A549 (cell line): ENCODE measurements at regions not wholly inside any gene's neighbourhood (a gene's known extent, or its start where the extent isn't known, plus 50 kb on each side); places are given as distances from the start of the nearest gene placed in this dataset.

Experiments
- ATAC-seq, 2 experiments: fragments of 200-7000 bp in 1 of 2; fragments of >200 bp in 1 of 2; cut with Nextera tagmentation in 1 of 2; cut with Tn5 transposase in 1 of 2; 3 replicates each; pipeline versions ENCODE4 v1.8.0 to v1.9.1; 2018 to 2020; ENCODE audit warnings: mild to moderate bottlenecking in 1 of 2, moderate library complexity in 1 of 2
- CTCF ChIA-PET: fragments of 300-600 bp; sonication (Branson Sonifier 250); formaldehyde crosslinking; extraction: SDS; loops from one replicate; lab custom pipeline; 2021; ENCODE audit warnings: antibody characterized with exemption, inconsistent platforms; lab: Yijun Ruan, JAX
- POLR2A ChIA-PET: fragments of 350-600 bp; formaldehyde crosslinking; extraction: SDS; loops from one replicate; lab custom pipeline; 2021; ENCODE audit warnings: antibody characterized with exemption, inconsistent platforms; lab: Yijun Ruan, JAX
- DNase-seq, 2 experiments: peaks; one replicate each; pipeline versions ENCODE4 v3.0.0 to v3.0.0-alpha.2; 2011 to 2016; ENCODE audit warnings: low read depth in 1 of 2, low spot score in 1 of 2
- FAIRE-seq: peaks from 2 replicates; lab custom pipeline; 2011; peaks lifted over from hg19 to GRCh38; lab: Jason Lieb, UNC
- H3K27ac ChIP-seq, 2 experiments: fragments of >200 bp; sonication (Bioruptor Twin); formaldehyde crosslinking; 3 replicates each; pipeline ENCODE4 v1.5.1; 2016 to 2017
- H3K4me1 ChIP-seq: fragments of >200 bp; sonication (Bioruptor Twin); formaldehyde crosslinking; 3 replicates; pipeline ENCODE4 v1.6.1; 2016
- H3K4me2 ChIP-seq: fragments of >200 bp; sonication (Bioruptor Twin); formaldehyde crosslinking; 3 replicates; pipeline ENCODE4 v1.6.1; 2016
- H3K4me3 ChIP-seq: fragments of >200 bp; sonication (Bioruptor Twin); formaldehyde crosslinking; 3 replicates; pipeline ENCODE4 v1.5.1; 2016
- H3K9me3 ChIP-seq: fragments of >200 bp; sonication (Bioruptor Twin); formaldehyde crosslinking; 3 replicates; pipeline ENCODE4 v1.6.1; 2016
- BCL3 ChIP-seq: fragments of >200 bp; sonication (Bioruptor Twin); formaldehyde crosslinking; IDR thresholded peaks from 3 replicates; pipeline ENCODE4 v1.6.1; 2016
- BHLHE40 ChIP-seq: IDR thresholded peaks from 2 replicates; pipeline ENCODE4 v1.6.1; 2012; ENCODE audit warnings: low read depth, low read length, inconsistent platforms
- CBX2 ChIP-seq: fragments of 200-600 bp; sonication (generic); IDR thresholded peaks from 2 replicates; pipeline ENCODE4 v1.6.1; 2016; ENCODE audit warnings: low read depth, mild to moderate bottlenecking, borderline replicate concordance
- CHD2 ChIP-seq: fragments of 150-350 bp; IDR thresholded peaks from 2 replicates; pipeline ENCODE4 v1.6.1; 2014; ENCODE audit warnings: low read length; ENCODE audit not compliant: partially characterized antibody
- E2F6 ChIP-seq: IDR thresholded peaks from 2 replicates; pipeline ENCODE4 v1.6.1; 2012; ENCODE audit warnings: low read depth, borderline replicate concordance
- EHMT2 ChIP-seq: fragments of 200-600 bp; sonication (generic); IDR thresholded peaks from 2 replicates; pipeline ENCODE4 v1.6.1; 2016; ENCODE audit warnings: antibody characterized with exemption, low read depth, mild to moderate bottlenecking, moderate library complexity
- ELK1 ChIP-seq: fragments of 150-350 bp; IDR thresholded peaks from 2 replicates; pipeline ENCODE4 v1.6.1; 2014; ENCODE audit warnings: low read depth, mild to moderate bottlenecking, low read length
- FOSB ChIP-seq: fragments of 250-450 bp; sonication (Bioruptor Pico); IDR thresholded peaks from 2 replicates; pipeline ENCODE4 v1.5.0; 2020; ENCODE audit warnings: mild to moderate bottlenecking, moderate library complexity
- FOSL2 ChIP-seq, 2 experiments: fragments of 450-650 bp in 1 of 2; fragments of >200 bp in 1 of 2; sonication (Bioruptor Twin) in 1 of 2; formaldehyde crosslinking; IDR thresholded peaks; 2 replicates each; pipeline versions ENCODE4 v1.5.0 to v1.6.1; 2016 to 2020; ENCODE audit warnings: mild to moderate bottlenecking in 1 of 2, moderate library complexity in 1 of 2
- GATA3 ChIP-seq: IDR thresholded peaks from 2 replicates; pipeline ENCODE4 v1.6.1; 2012; ENCODE audit warnings: borderline replicate concordance
- HOXB5 ChIP-seq: fragments of 250-450 bp; sonication (Bioruptor Pico); IDR thresholded peaks from 2 replicates; pipeline ENCODE4 v1.5.0; 2020; ENCODE audit warnings: mild to moderate bottlenecking, moderate library complexity
- JUN ChIP-seq, 2 experiments: fragments of >200 bp; sonication (Bioruptor Twin); formaldehyde crosslinking; IDR thresholded peaks; 2 replicates in 1 of 2; 3 replicates in 1 of 2; pipeline ENCODE4 v1.6.1; 2016 to 2017
- KDM1A ChIP-seq: fragments of 200-600 bp; sonication (generic); IDR thresholded peaks from 2 replicates; pipeline ENCODE4 v1.6.1; 2016; ENCODE audit warnings: low read depth, mild to moderate bottlenecking
- MAX ChIP-seq: IDR thresholded peaks from 2 replicates; pipeline ENCODE4 v1.6.1; 2012
- MAZ ChIP-seq: fragments of 150-350 bp; IDR thresholded peaks from 2 replicates; pipeline ENCODE4 v1.6.1; 2014; ENCODE audit warnings: antibody characterized with exemption, low read depth, low read length, borderline replicate concordance
- NPAS2 ChIP-seq: fragments of 250-450 bp; sonication (Bioruptor Pico); IDR thresholded peaks from 2 replicates; pipeline ENCODE4 v1.8.0; 2022; ENCODE audit warnings: mild to moderate bottlenecking, moderate library complexity, borderline replicate concordance
- NR3C1 ChIP-seq: fragments of >200 bp; sonication (Bioruptor Twin); formaldehyde crosslinking; IDR thresholded peaks from 3 replicates; pipeline ENCODE4 v1.6.1; 2017
- PBX3 ChIP-seq: IDR thresholded peaks from 2 replicates; pipeline ENCODE4 v1.6.1; 2012
- PHF8 ChIP-seq: fragments of 200-600 bp; sonication (generic); IDR thresholded peaks from 2 replicates; pipeline ENCODE4 v1.6.1; 2016; ENCODE audit warnings: low read depth, mild to moderate bottlenecking, antibody characterized with exemption, moderate library complexity, borderline replicate concordance
- POLR2AphosphoS2 ChIP-seq: conservative IDR thresholded peaks from 2 replicates; pipeline ENCODE4 v1.6.1; 2012; ENCODE audit warnings: low read length, improper control_type of control experiment, inconsistent platforms
- RCOR1 ChIP-seq: fragments of 150-350 bp; IDR thresholded peaks from 2 replicates; pipeline ENCODE4 v1.6.1; 2014; ENCODE audit warnings: antibody characterized with exemption, low read length, low read depth
- RNF2 ChIP-seq: fragments of 200-600 bp; sonication (generic); IDR thresholded peaks from 2 replicates; pipeline ENCODE4 v1.6.1; 2016; ENCODE audit warnings: low read depth, mild to moderate bottlenecking, antibody characterized with exemption, moderate library complexity, borderline replicate concordance
- SMC3 ChIP-seq: fragments of >200 bp; sonication (Bioruptor Twin); formaldehyde crosslinking; IDR thresholded peaks from 3 replicates; pipeline ENCODE4 v1.6.1; 2018; ENCODE audit warnings: inconsistent platforms
- TP53 ChIP-seq: fragments of 250-450 bp; sonication (Bioruptor Pico); IDR thresholded peaks from 2 replicates; pipeline ENCODE4 v1.5.0; 2021; ENCODE audit warnings: mild to moderate bottlenecking, moderate library complexity
- ZSCAN20 ChIP-seq: fragments of 250-450 bp; sonication (Bioruptor Pico); IDR thresholded peaks from 2 replicates; pipeline ENCODE4 v1.8.0; 2022; ENCODE audit warnings: mild to moderate bottlenecking, moderate library complexity
- WGBS: methylation state at CpG from one replicate; pipeline ENCODE4 v1.1.6; 2017; ENCODE audit errors: missing lambda C conversion rate; 5-methylcytosine and 5-hydroxymethylcytosine counted together

GRCh38 chr22:48669226-48669625 is 1158.4 kb downstream of the BRD1 start:
- ATAC-seq (no peak), FAIRE-seq (no peak), DNase-seq (no peak)
- 88% methylated on average over 1 of the region's 8 CpGs for WGBS
- ChIA-PET CTCF (no interaction called here), POLR2A (no interaction called here)
- no peaks in the 10 kb centered on the region for H3K9me3 ChIP-seq
- no peak overlapping the region for H3K4me2 ChIP-seq
- no peak for TF ChIP-seq E2F6
- TF ChIP-seq BCL3: no peak
- TF ChIP-seq HOXB5 (CRISPR knock-in tag): no peak
- no peak for TF ChIP-seq TP53 (CRISPR knock-in tag)
- no peak for TF ChIP-seq NPAS2
- TF ChIP-seq SMC3: no peak
- TF ChIP-seq EHMT2: no peak
- no peak for TF ChIP-seq NR3C1
- TF ChIP-seq KDM1A: no peak
- no peak for TF ChIP-seq FOSL2 (IDR thresholded peaks at IDR 0.05)
- no peak for TF ChIP-seq FOSL2 (CRISPR knock-in tag; IDR thresholded peaks at IDR 0.05)
- no peak for TF ChIP-seq JUN (IDR thresholded peaks at IDR 0.05)
- no peak overlapping the region for H3K4me3 ChIP-seq
- H3K27ac ChIP-seq: no peak overlapping the region
- H3K4me1 ChIP-seq: no peaks in the 10 kb centered on the region

GRCh38 chr22:48667289-48667688 is 1160.4 kb downstream of the BRD1 start:
- DNase-seq (no peak), ATAC-seq (no peak), FAIRE-seq (no peak)
- TF ChIP-seq BHLHE40 (no peak), PHF8 (no peak), GATA3 (no peak), FOSL2 (IDR thresholded peaks at IDR 0.05) (no peak), FOSL2 (CRISPR knock-in tag; IDR thresholded peaks at IDR 0.05) (no peak)
- H3K27ac ChIP-seq: no peak overlapping the region
- H3K4me2 ChIP-seq: no peak overlapping the region
- no peak overlapping the region for H3K4me3 ChIP-seq
- H3K4me1 ChIP-seq: no peaks in the 10 kb centered on the region
- POLR2A ChIA-PET: no interaction called here
- WGBS: 67% methylated on average over 14 of the region's 14 CpGs
- CTCF ChIA-PET: no interaction called here
- peaks cover 5% of the 10 kb centered on the region; the same call in 1 of the 3 replicates for H3K9me3 ChIP-seq

- no peaks in the 10 kb centered on the region for H3K4me1 ChIP-seq
- FAIRE-seq: no peak
- no peak overlapping the region for H3K27ac ChIP-seq
- POLR2A ChIA-PET: no interaction called here
- no peak for DNase-seq
- no peak for TF ChIP-seq PBX3
- no peak for TF ChIP-seq MAX
- no peak for TF ChIP-seq POLR2AphosphoS2
- TF ChIP-seq RCOR1: no peak
- no peak for TF ChIP-seq CHD2
- TF ChIP-seq FOSB (CRISPR knock-in tag): no peak
- TF ChIP-seq ELK1: no peak
- no peak for TF ChIP-seq TP53 (CRISPR knock-in tag)
- no peak for TF ChIP-seq MAZ
- no peak for TF ChIP-seq RNF2
- TF ChIP-seq ZSCAN20 (CRISPR knock-in tag): no peak
- TF ChIP-seq CBX2: no peak
- TF ChIP-seq, all 56 proteins: peak for 0
- ATAC-seq: no peak
- peaks cover 5% of the 10 kb centered on the region; the same call in 1 of the 3 replicates for H3K9me3 ChIP-seq
- no peak overlapping the region for H3K4me3 ChIP-seq
- 41% methylated on average over 2 of the region's 9 CpGs for WGBS
- CTCF ChIA-PET: no interaction called here
- no peak overlapping the region for H3K4me2 ChIP-seq
Observed at GRCh38 chr22:48666620-48667019, 1161.1 kb downstream of the BRD1 start.
